Breast epithelium (tissue), 3 donors: ENCODE measurements at regions not wholly inside any gene's neighbourhood (a gene's known extent, or its start where the extent isn't known, plus 50 kb on each side); places are given as distances from the start of the nearest gene placed in this dataset.

Source experiments
- CTCF ChIP-seq, 3 donors: fragments of 450-650 bp; IDR thresholded peaks; one replicate each; pipeline ENCODE4 v1.5.1; 2016 to 2017; ENCODE audit warnings: antibody characterized with exemption in 3 of 3, mild to moderate bottlenecking in 3 of 3, moderate library complexity in 3 of 3
- POLR2A ChIP-seq: fragments of 450-650 bp; IDR thresholded peaks from one replicate; pipeline ENCODE4 v1.6.1; 2016; ENCODE audit warnings: antibody characterized with exemption, mild to moderate bottlenecking, moderate library complexity

- TF ChIP-seq CTCF (IDR thresholded peaks at IDR 0.05) = no peak
- TF ChIP-seq POLR2A = no peak
Measured at GRCh38 chr7:14988941-14989340, 86.4 kb upstream of the DGKB start.
